Renal pelvis (tissue), 1 donor: ENCODE measurements at regions not wholly inside any gene's neighbourhood (a gene's known extent, or its start where the extent isn't known, plus 50 kb on each side); places are given as distances from the start of the nearest gene placed in this dataset.
A peak's percentile ranks its signal among the peaks of the same experiment; 100 is the strongest.
"Not testable (repeated sequence)": the region's sequence is repeated elsewhere in the genome, so short reads cannot be mapped to it uniquely, and the experiment has no call there.

Source experiments
- DNase-seq: peaks from one replicate; pipeline ENCODE4 v3.0.0-alpha.2; 2013

GRCh38 chr9:90521811-90522570 lies 120.6 kb downstream of the DIRAS2 start:
- no peak for DNase-seq

GRCh38 chr9:90523958-90524357 lies 118.7 kb downstream of the DIRAS2 start:
- no peak for DNase-seq

GRCh38 chr9:90526386-90526785 lies 116.2 kb downstream of the DIRAS2 start:
- DNase-seq: peak; percentile 15

GRCh38 chr9:90536094-90536493 lies 106.5 kb downstream of the DIRAS2 start:
- not testable (repeated sequence) for DNase-seq

GRCh38 chr9:90538566-90538965 lies 104.1 kb downstream of the DIRAS2 start:
- no peak for DNase-seq

- no peak for DNase-seq
Observed at GRCh38 chr9:90539286-90539685, 103.3 kb downstream of the DIRAS2 start.

- DNase-seq: no peak
Observed at GRCh38 chr9:90540734-90541133, 101.9 kb downstream of the DIRAS2 start.

GRCh38 chr9:90544488-90544887 lies 98.1 kb downstream of the DIRAS2 start:
- no peak for DNase-seq

GRCh38 chr9:90546200-90546599 lies 96.4 kb downstream of the DIRAS2 start:
- DNase-seq: peak; percentile 35

GRCh38 chr9:90547896-90548295 lies 94.7 kb downstream of the DIRAS2 start:
- no peak for DNase-seq

GRCh38 chr9:90552317-90552716 lies 90.3 kb downstream of the DIRAS2 start:
- no peak for DNase-seq

- peak; percentile 23 for DNase-seq
Observed at GRCh38 chr9:90555351-90556057, 87.1 kb downstream of the DIRAS2 start.

GRCh38 chr9:90556897-90557675 lies 85.5 kb downstream of the DIRAS2 start:
- no peak for DNase-seq

- DNase-seq: no peak
Observed at GRCh38 chr9:90559075-90560073, 83.2 kb downstream of the DIRAS2 start.
